ENCODE measurements at regions not wholly inside any gene's neighbourhood (a gene's known extent, or its start where the extent isn't known, plus 50 kb on each side); places are given as distances from the start of the nearest gene placed in this dataset.

DNA sequence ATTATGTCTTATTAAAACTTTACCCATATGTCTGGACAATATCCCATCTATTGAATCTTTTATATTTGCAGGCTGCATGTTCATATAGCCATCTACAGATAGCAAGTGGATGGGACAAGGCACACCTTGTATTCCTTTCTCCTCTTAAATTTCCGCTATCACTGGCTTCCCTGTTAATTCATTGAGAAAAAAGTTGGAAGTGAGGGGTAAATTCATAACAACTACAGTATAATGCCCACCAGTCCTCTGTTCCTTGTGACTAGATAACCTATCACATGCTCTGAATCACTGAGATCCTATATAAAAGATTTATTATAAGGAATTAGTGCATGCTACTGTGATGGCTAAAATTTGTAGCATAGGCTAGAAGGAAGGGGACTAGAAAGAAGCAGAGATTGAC lies 1005.8 kb upstream of the ATXN8OS start:
- TF ChIP-seq, protein P1, sequence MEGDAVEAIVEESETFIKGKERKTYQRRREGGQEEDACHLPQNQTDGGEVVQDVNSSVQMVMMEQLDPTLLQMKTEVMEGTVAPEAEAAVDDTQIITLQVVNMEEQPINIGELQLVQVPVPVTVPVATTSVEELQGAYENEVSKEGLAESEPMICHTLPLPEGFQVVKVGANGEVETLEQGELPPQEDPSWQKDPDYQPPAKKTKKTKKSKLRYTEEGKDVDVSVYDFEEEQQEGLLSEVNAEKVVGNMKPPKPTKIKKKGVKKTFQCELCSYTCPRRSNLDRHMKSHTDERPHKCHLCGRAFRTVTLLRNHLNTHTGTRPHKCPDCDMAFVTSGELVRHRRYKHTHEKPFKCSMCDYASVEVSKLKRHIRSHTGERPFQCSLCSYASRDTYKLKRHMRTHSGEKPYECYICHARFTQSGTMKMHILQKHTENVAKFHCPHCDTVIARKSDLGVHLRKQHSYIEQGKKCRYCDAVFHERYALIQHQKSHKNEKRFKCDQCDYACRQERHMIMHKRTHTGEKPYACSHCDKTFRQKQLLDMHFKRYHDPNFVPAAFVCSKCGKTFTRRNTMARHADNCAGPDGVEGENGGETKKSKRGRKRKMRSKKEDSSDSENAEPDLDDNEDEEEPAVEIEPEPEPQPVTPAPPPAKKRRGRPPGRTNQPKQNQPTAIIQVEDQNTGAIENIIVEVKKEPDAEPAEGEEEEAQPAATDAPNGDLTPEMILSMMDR (conservative IDR thresholded peaks at IDR 0.05) = no peak
- Mint-ChIP-seq H3K27me3 (no peaks in the 10 kb centered on the region), H3K4me3 (no peak overlapping the region), H3K4me1 (ENCODE audit: unreplicated experiment) (no peaks in the 10 kb centered on the region), H3K36me3 (no peaks in the 10 kb centered on the region), H3K9me3 (no peaks in the 10 kb centered on the region), H3K27ac (no peak overlapping the region)
- no peak for DNase-seq (ENCODE audit: extremely low spot score, unreplicated experiment)

DNA sequence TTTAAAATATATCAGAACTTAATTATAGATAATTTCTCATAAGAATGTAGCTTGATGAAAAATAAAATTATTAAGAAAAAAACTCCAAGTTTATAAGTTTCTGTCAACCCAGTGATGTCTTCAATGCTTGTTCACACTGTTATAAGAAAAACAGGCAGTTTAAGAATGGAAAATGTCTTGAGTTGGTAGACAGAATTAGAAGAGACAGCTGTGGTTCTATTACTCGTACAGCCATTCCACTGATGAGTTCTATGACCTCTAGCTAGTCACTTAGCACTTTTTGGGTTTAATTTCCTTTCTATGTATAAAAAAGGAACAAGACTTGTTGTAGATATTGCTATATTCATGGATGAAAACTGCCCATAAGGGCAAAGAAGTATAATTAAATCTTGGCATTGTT lies 1013.1 kb upstream of the ATXN8OS start:
- no peaks in the 10 kb centered on the region for H3K9me3 Mint-ChIP-seq
- DNase-seq (ENCODE audit: extremely low spot score, unreplicated experiment) = no peak
- H3K27ac Mint-ChIP-seq = no peak overlapping the region
- no peaks in the 10 kb centered on the region for H3K36me3 Mint-ChIP-seq
- TF ChIP-seq, protein P1 (conservative IDR thresholded peaks at IDR 0.05) = no peak
- no peaks in the 10 kb centered on the region for H3K27me3 Mint-ChIP-seq
- no peak overlapping the region for H3K4me3 Mint-ChIP-seq
- H3K4me1 Mint-ChIP-seq (ENCODE audit: unreplicated experiment) = no peaks in the 10 kb centered on the region

DNA sequence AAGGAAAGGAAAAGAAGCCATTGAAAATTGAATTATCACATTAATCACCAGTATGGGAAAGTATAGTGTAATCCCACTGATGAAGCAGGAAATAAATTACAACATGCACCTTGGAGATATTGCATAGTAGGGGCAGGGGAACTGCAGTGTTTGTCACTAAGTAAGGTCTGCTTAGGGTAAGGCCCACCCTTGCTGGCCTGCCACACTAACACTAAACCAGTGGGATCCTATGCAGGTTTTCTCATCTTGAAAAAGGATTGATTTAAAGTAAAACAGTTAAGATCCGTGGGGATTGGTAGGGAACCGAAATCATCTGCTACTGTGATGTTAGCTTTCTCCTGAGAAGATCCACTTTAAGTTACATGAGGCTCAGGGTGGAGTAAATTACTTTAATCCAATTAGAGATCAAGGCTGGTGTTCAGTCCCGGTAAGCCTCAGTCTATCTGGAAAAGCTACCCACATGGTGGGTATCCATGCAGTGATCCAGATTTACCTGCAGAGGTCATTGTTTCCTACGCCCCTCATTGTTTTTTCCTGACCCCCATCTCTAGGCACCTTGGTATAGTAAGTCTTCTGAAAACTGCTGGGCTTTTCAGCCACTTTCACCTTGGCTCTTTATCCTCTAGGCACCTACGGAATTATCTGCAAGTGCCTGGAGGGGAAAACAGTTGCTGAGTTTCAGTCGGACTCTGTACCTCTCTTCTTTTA lies 1014.9 kb upstream of the ATXN8OS start:
- no peaks in the 10 kb centered on the region for H3K27me3 Mint-ChIP-seq

DNA sequence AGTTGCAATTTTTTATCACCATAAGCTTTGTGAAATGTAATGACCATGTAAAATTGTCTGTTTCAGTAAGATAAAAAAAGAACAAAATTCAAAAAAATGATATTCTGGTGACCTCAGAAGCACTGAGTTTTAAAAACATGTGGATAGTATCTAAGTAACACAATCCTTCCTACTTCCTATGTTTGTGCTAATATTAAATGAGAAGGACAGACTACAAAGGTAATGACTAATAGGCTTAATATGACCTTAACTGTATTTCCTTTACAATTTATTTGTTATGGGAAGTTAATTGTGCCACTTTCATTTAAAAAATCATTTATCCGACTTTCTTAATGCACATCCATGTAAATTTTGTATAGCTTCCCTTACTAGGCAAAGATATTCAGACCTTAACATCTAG lies 1030.4 kb upstream of the ATXN8OS start:
- DNase-seq (ENCODE audit: extremely low spot score, unreplicated experiment) = no peak
- no peaks in the 10 kb centered on the region for H3K27me3 Mint-ChIP-seq
- H3K27ac Mint-ChIP-seq = no peak overlapping the region
- TF ChIP-seq, protein P1 (conservative IDR thresholded peaks at IDR 0.05) = no peak
- H3K36me3 Mint-ChIP-seq = no peaks in the 10 kb centered on the region
- no peak overlapping the region for H3K4me3 Mint-ChIP-seq
- H3K9me3 Mint-ChIP-seq = no peaks in the 10 kb centered on the region
- no peaks in the 10 kb centered on the region for H3K4me1 Mint-ChIP-seq (ENCODE audit: unreplicated experiment)

More for the DNA sequence above, 1014.9 kb upstream of the ATXN8OS start:
- Mint-ChIP-seq H3K9me3 (no peaks in the 10 kb centered on the region), H3K4me1 (ENCODE audit: unreplicated experiment) (no peaks in the 10 kb centered on the region), H3K36me3 (no peaks in the 10 kb centered on the region), H3K4me3 (no peak overlapping the region), H3K27ac (no peak overlapping the region)
- TF ChIP-seq, protein P1 (conservative IDR thresholded peaks at IDR 0.05) = no peak
- no peak for DNase-seq (ENCODE audit: extremely low spot score, unreplicated experiment)

DNA sequence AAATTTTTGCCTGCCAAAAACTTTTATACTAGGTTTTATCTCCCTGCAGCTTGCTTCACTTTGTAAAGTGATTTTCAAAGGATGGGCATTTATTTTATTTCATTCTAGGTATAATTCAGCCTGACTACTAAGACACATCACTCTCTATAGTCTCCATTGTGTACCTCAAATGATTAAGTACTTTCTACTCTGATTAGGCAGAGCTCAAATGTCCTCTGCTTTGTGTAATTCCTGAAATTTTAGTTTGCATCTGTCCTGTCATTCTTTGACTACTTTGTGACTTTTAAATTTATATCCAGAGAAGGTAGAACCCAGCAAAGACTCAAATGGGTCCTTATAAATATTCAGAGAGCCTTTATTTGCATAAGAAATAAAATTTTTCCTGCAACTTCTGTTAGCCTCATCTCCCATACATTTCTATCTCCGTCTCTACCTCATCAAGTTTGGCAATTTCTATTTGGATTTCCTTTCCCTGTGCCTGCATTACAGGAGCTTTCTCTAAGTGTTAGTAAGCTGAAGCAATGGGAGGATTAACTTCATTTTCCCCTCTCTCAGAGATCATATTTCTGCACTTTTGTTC lies 1038.0 kb upstream of the ATXN8OS start:
- H3K27ac Mint-ChIP-seq = no peak overlapping the region
- no peaks in the 10 kb centered on the region for H3K36me3 Mint-ChIP-seq
- H3K27me3 Mint-ChIP-seq = no peaks in the 10 kb centered on the region
- DNase-seq (ENCODE audit: extremely low spot score, unreplicated experiment) = no peak
- peaks cover 4% of the 10 kb centered on the region for H3K4me1 Mint-ChIP-seq (ENCODE audit: unreplicated experiment)
- TF ChIP-seq, protein P1 (conservative IDR thresholded peaks at IDR 0.05) = no peak
- no peak overlapping the region for H3K4me3 Mint-ChIP-seq
- H3K9me3 Mint-ChIP-seq = no peaks in the 10 kb centered on the region
